HG03521 (cell line): ENCODE measurements at regions not wholly inside any gene's neighbourhood (a gene's known extent, or its start where the extent isn't known, plus 50 kb on each side); places are given as distances from the start of the nearest gene placed in this dataset.

Experiments used
- ATAC-seq: cut with Tn5 transposase; IDR thresholded peaks from one replicate; pipeline ENCODE4 v1.9.1; 2021; ENCODE audit warnings: mild to moderate bottlenecking, moderate library complexity; ENCODE audit not compliant: unreplicated experiment

DNA sequence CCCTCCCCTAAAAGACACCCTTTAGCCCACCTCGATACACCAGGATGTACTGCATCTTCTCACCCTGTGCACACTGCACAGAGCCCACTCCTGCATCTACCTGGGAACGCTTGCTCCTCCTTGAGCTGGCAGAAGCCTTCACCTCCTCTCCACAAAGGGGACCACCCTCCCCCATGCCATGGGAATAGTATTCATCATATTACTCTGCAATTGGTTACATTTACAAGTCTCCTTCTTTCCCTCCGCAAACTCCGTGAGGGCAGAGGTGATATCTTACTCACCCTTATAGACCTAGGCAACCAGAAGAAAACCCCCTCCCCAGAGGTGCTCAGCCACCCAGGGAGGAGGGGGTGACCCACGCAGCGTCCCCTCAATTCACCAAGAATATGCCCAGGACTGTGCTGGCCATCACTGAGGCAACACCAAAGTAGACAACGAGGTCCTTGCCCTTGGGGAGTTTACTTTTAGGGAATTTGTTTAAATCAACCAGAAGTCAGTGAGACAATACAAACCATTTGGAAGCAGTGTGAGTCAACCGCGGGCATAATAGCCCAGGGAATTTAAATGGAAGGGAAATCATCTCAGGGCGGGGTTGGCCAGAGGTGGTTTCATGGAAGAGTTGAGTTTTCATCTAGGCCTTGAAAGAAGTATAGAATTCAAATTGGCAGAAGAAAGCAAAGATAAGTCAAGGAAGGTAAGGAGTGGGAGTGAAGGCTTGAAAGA, 214.5 kb downstream of the BARX2 start:
- ATAC-seq = no peak

DNA sequence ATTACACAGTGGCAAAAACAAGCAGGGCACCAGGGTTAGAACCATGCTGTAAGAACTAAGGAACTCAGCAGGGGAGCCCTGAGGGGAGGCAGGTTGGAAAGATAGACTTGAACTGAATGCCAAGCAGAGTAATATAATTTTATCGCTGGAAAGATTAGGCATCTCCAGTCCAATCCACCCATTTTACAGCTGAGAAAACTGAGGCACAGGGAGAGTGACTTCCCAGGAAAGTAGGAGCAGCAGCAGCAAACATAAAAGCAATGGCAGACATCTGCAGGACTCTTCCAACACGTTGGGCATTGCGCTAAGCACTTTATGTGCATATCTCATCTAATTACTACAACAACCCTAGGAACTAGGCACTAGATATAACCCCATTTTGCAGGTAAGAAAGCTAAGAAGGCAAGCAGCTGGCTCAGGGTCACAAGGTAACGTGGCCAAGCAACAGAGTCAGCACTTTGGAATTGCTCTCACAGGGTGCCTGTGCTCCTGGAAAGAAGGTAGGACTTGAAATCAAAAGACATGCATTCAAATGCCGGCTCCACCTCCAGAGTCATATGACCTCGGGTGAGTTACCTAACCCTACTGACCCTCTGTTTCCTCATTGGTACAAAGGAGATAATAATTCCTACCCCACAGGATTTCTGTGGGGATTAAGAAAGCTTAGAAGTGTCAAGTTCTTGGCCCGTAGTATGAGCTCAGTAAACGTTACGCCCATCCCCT, 215.3 kb downstream of the BARX2 start:
- no peak for ATAC-seq

DNA sequence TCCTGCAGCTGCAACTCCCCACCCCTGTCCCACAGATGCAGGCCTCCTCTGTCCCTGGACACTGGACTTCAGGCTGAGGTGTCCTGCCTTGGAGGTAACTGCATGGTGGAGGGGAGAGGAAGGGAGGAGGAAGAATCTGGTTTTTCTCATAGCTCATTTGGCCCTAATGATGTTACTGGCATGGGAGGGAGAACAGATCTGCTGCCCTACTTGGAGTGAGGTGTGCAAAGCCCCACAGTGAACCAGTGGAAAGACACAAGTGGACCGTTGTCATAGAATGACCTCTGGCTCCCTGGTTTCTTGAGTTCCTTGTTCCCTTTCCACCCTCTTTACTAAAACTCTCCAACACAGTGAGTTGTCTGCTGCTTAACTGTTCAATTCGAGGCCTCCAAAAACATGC, 215.9 kb downstream of the BARX2 start:
- no peak for ATAC-seq

DNA sequence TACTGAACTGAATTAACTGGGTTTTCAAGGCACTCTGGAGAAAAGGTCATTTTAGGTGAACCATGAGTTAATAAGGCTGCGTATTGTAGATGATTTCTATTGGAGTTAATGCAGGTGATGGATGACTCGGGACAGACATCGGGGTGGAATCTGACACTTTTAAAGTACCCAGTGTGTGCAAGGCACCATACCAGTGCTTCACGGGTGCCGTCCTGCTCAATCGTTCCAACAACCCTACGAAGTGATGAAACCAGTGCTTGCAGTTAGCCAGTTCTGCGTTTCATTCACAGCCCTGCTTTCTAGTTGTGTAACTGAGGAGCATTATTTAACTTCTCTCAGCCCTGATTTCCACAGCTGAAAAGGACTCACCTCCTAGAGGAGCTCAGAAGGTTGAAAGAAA, 216.5 kb downstream of the BARX2 start:
- ATAC-seq = no peak

DNA sequence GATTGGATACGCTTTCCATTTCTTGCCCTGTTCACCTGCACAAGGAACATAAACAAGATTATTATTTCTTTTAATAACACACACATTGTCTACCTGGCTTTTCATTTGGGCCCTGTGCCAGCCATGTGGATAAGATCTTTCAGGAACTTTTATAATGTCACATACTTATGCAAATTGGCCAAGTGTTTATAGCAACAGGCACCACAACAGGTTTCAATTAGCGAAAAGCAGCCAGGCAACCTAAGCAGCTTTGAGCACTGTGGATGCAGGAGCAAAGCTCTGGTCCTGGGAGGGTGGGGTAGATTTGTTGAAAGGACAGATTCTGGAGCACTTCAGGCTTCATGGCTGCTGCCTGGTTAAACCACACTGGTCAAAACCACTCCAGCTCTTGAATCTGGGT, 217.4 kb downstream of the BARX2 start:
- no peak for ATAC-seq

DNA sequence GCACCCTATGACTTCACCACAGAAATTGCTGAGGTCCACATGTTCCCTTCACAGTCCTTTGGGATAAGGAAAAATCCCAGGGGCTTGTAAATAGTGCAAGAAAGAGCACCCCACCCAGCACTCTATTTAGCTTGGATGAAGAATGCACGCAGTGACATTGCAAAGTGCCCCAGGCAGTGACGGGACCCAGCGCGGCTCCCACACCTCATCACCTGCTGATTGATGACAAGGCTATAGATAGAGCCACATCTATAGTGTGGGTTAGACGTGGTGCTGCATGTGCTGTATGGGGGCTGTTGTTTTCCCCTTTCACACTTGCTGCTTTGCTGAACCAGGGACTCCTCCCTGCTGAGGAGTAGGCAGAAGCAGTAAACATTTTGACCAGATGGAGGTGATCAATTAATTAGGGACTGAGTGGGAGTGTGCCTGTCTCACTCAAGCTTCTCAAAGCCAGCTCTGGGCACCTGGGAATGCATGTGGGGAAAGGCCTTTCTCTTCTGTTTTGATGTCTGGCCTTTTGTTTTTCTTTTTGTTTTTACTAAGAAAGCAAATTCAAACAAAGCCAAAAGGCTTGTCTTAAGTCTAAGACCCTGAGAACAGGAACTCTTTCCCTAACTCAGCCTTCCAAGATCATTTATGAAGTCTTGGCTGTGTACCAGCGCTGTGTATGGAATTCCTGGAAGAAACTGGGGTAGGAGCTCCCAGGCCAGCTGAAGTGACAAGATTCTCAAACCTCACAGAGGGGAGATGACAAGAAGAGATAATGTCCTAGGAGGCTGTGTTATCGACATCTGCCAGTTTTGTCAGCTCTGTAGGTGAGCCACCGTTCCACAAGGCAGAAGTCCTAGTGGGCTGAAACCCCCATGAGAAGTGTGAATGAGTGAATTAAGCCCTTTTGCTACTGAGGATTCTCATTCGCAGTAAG, 219.7 kb downstream of the BARX2 start:
- ATAC-seq = no peak

DNA sequence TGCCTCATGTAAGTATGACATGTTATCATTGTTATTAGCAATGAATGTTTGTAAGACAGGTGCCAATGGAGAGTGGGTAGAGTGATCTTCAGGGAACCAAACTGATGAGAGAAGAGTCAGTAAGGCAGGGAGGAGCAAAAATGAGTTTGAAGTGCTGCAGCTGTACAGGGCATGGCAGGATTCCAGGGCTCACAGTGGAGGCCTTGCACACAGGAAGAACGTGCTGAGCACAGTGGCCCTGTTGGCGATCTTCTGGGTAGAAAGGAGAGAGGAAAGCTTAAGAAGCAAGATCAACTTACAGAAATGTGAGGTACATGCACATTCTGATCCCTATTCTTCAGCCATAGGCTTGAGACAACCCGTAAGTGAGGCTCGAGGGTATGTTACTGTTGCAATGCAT, 219.3 kb upstream of the TMEM45B start:
- ATAC-seq = no peak

DNA sequence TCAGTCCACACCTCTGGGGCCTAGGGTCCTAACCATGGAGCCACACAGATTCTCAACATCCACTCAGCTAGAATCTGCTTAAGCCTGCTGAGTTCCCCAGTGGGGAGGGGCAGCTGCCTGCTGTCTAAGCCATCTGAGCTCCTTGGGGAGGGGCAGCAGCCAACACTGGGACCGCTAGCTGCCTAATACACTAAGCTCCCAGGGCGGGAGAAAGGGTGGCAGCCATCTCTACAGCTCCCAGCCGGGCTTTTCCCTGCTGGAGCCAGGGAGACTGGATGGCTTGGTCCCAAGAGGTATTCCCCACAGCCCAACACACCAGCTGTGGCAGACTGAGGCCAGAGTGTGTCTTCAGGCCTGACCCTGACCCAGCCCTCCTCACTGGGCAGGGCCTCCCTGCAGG, 217.3 kb upstream of the TMEM45B start:
- no peak for ATAC-seq

DNA sequence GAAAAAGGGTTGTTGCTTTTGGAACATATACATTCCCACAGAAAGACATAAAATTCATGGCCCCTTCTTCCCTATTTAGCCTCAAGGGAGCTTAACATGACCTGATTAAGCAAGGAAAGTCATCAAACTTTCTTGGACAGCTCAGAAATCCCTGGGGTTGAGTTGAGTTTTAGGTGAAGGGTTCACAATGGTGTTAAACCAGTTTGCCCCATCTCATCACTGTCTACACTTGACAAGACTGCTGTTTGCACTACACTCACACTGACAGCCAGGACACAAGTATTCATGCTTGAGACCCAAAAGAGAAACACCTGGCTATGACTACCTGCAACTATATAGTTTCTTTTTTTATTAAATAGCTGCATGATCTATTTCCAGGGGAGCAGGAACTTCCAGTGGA, 209.8 kb upstream of the TMEM45B start:
- no peak for ATAC-seq

DNA sequence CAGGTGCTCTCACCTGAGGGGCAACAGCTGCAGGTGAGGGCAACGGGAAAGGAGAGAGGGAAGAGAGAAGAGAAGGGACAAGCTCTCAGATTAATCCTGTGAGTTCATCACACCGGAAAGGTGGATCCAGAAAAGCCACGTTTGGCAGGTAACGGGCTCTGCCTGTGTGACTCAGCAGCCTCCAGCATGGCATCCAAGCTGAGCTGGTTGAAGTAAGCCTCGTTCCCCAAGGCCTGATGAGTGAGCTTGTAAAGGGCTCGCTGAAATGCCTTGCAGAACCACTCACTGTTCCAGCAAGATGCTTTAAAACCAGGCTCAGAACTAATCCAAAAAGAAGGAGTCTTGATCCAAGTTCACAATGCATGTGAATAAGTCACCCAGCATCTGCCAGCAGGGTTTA, 206.9 kb upstream of the TMEM45B start:
- ATAC-seq = no peak

DNA sequence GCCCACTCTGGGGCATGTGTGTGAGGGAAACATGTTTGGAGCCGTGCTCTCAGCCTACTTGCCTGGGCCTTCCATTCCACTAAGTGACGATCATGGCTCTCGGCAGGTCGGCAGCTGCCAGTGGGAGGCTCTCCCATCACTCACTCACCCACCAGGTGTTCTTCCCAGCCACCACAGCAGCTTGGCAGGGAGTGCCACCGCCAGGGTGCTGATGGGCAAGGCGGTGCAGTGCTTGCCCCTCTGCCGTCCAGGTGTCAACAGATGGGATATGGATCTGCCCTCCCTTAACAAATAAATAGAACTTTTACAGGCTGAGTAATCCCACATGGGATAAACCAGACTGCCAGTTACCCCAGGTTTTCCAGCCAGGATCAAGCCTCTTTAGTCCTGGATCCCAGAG, 205.5 kb upstream of the TMEM45B start:
- no peak for ATAC-seq

DNA sequence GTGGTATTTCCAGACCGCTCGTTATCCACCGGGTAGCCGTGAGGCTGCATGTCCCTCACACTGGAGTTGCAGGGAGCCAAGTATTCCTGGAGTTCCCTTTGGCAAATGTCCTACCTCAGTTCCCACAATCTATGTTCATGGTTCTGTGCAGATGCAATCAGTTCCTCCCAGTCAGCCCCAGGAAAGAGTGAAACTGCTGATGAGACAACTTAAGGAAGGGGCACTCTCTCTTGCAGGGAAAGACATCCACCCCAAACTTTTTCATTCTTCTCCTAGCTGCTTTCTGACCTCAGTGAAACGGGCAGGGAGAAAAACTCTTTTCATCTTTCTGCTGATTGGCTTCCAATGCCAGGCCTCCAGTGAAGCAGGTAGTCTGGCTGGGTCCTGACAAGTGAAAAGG, 205.1 kb upstream of the TMEM45B start:
- ATAC-seq = no peak

DNA sequence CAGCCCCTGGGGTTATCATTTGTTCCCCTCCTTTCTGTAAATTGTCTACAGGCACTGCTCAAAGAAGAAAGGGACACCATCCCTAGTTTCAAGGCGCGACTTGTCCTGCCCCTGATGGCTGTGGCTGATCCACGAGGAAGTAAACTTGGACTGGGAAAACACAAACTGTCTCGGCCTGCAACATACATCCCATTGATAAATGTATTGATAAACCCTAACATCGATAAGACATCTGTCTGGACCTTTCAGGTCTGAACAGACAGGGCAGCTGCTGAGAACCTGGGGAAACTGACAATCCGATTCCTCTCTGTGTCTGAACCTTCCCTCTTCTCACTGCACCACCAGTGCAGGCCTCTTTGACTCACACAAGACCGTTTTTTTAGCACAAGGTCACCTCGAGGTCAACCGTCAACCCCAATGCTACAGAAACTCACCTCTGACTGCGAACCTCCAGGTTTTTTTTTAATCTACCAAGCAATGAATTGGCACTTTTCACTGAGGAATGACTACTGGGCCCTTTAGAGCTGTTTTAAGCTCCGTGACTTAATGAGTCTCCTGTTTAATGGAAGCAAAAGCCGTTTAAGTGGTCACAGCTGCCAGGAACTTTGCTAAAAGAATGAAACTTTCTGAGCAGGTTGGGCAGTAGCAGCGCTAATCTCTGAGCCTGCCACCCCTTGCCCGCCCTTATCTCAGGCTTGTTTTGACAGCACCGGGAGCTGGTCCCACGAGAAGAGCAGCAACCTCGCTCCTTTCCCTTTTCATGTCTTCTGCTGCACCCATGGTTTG, 203.8 kb upstream of the TMEM45B start:
- ATAC-seq = no peak

DNA sequence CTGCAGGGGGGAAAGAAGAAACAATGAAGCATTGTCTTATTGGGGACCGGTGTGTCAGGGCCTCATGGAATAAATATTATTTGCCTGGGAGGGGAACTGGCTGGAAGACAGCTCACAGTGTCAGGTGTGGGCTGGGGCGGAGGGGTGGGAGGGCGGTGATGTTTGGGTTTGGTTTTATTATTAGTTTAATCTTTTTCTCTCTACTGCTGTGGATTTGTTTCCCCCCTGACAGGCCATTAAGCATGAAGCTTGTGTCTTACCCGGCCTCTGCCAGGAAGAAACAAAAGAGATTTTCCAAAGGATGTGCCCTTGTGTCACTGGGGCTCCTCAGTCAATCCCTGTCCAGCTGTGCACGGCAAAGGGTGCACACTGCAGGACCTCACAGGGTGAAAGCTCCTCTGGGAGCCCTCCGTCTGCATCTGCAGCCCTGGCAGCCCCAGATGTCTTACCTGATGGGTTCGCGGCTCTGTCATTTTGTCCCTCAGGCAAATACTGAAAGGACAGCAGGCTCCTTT, 203.1 kb upstream of the TMEM45B start:
- ATAC-seq = no peak

DNA sequence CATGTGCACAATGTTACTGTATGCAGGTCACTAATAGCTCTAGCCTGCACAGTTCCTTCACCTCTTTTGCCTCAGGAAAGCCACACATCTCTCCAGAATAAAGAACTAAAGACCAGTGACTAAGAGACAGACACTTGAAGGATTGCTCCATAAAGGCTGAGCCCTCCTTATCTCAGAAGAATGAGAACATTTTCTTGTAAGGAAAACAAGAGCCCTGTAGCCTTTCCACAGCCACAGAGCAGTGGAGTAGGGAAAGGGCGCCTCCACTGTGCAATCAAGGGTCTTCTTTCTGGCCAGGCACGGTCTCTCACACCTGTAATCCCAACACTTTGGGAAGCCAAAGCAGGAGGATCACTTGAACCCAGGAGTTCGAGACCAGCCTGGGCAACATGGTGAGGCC, 202.6 kb upstream of the TMEM45B start:
- no peak for ATAC-seq

DNA sequence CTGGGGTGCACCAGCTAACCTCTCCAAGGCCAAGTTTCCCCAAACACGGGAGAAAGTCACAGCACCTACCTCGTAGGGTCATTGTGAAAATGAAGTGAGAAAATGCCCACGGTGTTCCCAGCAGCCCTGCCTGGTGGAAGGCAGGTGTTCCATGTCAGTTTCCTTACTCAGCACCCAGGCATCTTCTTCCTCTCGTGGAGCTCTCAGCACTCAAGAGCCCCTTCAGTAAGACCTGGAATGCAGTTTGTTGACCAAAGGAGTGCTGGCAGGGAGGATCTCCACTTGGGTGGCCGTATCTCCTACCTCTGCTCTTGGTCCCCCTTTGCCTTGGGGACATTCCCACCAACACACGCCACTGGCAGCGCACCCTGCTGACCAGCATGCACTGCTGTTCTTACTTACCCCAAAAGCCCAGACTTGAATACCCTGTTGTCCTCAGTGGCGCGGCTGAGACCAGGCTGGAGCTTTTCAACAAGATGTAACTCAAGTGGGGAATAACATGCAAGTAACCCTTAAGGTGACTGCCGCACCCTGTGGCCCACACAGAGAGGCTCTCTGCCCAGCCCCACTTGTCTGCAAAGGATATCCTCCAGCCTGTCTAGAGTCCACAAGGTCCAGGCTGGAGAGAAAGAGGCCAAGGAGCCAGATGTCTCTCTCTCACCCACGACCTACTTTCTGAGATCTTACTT, 201.2 kb upstream of the TMEM45B start:
- ATAC-seq = no peak

DNA sequence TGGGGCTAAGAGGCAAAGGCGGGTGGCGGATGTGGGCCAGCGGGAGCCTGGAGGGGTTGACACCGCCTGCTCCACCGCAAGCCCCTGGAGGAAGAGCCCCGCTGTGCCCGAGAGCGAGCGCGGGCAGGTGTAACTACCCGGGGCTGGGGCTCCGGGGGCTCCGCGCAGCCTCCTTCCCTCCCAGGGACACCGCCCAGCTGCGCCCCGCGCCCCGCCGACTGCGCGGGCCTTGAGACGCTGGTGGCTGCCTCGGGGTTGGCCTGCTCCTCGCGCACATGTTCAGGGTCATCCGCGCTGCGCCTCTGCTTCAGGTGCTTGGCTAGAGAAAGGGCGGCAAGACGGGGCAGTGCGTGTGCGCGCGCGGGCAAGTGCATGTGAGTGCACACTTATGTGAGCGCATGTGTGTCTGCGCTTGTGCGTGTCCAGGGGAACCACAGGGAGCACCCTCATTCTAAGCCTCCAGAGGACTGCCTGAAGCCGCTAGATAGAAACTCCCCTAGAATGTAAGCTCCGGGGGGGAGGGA, 197.5 kb upstream of the TMEM45B start:
- no peak for ATAC-seq

DNA sequence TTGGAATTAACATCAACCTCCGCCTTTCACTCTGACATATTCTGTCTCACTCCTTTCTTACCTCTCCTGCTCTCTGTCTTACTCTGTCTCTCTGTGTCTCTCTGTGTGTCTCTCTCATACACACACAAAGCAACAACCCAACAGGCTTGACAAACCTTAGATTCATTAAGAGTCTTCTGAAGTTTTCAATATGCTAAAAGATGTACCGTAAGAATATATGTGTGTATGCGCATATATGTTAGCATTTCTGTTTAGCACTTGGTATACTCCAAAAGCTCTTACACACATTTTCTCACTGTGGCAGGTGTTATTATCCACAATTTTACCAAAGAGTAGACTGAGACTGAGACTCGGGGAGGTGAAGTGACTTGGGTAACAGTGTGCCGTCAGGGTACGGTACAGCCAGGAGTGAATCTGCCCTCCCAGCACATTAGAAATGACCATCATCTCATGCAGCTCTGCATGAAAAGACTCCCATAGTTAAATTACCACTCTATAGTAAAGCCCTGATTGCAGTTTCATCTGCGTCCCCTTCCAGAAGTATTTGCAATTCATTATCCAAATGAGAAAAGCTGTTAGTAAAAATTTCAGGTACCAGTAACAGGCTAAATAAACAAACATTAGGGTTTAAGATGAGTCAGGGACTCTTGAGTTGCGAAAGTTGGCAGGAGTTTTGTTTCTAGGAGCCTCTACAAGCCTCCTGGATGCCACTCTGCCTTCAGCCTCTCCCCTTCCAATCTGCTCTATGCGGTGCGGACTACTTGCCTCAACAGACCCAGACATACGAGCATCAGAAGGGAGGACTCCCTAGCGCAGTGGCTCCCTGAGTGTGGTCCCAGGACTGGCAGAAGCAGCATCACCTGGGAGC, 195.2 kb upstream of the TMEM45B start:
- no peak for ATAC-seq

DNA sequence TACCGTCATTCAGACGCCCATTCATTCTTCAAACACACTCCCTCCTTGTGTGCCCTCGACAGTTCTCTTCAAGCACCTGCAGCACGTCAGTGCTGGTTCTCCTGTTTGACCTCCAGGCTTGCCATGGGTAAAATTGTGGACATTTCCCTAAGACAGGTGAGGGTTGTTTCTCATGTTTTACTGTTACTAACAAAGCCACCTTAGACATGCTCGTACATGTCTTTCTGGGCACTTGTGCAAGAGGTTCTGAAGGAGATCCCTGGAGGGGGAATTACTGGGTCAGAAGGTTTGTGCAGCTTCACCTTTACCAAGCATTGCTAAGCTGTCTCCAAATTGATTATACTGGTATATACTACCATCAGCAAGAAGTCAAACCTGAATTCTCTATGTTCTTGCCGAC, 189.7 kb upstream of the TMEM45B start:
- no peak for ATAC-seq
